Colon (tissue), 2 donors: ENCODE measurements at regions not wholly inside any gene's neighbourhood (a gene's known extent, or its start where the extent isn't known, plus 50 kb on each side); places are given as distances from the start of the nearest gene placed in this dataset.
A peak's percentile ranks its signal among the peaks of the same experiment; 100 is the strongest.

Experiments
- FAIRE-seq: peaks from 2 replicates; lab custom pipeline; 2012; peaks lifted over from hg19 to GRCh38; lab: Jason Lieb, UNC
- donor health status: control.
- donor health status: control.

- FAIRE-seq, result no peak
Measured at GRCh38 chr1:217311766-217312165, 319.1 kb downstream of the GPATCH2 start.

DNA sequence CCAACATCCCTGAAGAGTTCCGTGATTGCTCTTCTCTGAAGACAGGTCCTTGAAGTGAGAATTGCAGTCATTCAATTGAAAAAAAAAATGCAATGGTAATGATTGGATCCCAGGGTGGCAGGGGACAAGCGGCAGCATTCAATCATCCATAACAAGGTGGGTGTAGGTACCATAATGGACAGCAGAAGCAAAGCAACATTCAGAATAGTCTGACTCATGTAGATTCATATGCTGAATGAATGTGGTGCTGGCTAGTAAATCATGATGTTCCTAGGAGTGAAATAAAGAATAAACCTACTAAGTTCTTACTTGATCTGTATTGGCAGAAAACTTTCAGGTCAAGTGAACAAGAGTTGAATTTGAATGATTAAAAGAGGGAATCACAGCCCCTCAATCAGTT, 319.6 kb downstream of the GPATCH2 start:
- no peak for FAIRE-seq

- no peak for FAIRE-seq
Measured at GRCh38 chr1:217281332-217281731, 349.6 kb downstream of the GPATCH2 start.

DNA sequence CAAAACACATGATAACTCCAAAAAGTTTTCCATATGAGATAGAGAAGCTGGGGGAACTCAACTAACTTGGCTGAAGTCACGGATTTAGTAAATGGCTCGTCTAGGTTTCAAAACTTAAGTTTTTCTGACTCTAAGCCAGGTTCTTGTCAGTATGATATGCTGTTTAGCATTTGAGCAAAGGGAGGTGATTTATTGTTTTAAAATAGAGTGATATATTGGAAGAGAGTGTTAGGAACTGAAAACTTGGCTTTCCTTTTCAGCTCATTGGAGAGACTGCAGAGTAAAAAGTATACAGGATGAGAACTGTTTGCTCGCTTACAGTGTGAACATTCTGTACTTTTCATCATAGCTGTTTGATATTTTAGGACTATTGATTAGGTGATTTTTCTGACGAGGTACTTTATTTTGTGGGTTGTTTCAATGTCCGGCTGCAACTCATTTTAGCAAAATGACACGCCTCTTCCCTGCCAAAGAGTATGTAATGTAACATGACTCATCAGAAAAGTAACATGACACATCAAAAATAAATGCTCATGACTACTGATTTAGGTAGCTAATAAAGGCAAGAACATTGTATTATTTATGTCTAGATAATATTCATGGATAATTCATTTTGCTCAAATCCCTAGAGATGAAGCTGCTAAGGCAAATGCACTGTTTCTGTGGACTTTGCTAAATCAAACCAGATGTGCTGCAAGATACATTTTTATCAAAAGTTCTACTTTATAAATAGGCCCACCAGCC, 355.1 kb downstream of the GPATCH2 start:
- FAIRE-seq, result no peak

- no peak for FAIRE-seq
Measured at GRCh38 chr1:217274927-217275654, 355.8 kb downstream of the GPATCH2 start.

DNA sequence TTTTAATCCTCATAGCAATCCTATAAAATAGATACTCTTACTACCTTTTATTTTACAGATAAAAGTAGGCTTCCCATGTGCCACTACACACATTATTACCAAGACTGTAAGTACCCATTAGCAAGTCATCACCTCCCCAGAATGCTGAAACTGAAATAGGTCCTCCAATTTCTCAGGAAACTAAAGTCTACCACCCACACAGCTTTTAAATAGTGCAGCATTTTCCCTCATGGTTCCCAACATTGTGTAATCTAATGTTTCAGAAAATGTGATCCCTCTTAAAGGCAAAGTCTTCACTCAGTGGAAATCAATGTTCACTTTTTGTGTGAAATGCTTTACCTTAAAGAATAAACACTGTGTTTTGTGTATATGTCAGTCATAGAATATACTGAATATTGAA, 356.5 kb downstream of the GPATCH2 start:
- FAIRE-seq, result no peak

GRCh38 chr1:217273866-217274265, 357.0 kb downstream of the GPATCH2 start:
- no peak for FAIRE-seq

GRCh38 chr1:217272385-217272784, 358.5 kb downstream of the GPATCH2 start:
- FAIRE-seq, result no peak

DNA sequence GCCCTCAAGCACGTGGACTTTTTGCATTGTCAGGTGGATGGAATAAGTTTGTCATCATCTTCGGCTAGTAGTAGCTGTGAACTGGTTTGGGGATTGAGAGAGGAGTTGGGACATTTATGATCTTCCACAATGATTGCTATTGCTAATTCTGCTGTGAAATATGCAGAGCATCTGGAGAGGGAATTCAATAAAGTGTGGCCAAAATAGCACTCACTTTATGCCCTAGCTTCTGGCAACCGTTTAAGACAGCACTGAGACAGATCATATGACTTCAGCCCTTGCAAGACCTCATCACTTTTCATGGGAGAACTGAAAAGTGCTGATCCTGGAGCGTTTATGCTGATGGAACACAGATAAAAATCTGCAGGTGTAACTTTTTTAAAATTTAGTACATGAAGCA, 360.8 kb downstream of the GPATCH2 start:
- FAIRE-seq, result no peak

DNA sequence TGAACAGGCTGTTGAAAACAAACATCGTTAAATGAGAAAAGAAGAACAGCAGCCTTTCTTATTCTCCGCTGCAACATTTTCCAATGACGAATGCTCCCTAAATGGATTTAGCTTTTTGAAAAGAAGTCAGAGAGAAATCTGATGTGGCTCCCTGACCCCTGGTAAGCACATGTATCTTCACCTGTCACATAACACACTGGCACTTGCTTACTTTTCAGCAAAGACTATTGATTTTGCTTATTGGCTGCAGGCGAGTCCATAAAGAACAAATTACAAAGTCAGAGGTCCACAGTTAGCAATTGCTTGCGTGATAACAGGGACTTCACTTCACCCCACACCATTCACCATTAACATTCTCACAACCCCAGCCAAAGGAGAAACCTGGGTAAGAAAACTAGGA, 362.8 kb downstream of the GPATCH2 start:
- FAIRE-seq, result no peak

DNA sequence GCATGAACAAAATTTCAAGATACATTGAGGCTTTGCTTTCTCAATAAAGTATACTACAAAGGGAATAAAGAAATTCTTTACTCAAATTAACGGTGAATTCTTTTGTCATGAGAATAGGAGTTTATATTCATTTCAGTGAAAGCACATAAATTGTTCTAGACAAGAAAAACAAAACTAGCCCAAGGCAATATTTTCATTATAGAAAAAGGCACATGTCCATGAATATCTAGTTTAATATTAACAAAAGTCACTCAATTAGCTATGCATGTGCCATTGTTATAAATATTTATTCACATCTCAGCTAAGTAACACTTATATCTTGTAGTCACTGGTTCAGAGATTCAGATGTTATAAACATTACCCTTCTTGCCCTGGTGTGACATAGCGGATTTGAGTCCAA, 369.3 kb downstream of the GPATCH2 start:
- no peak for FAIRE-seq

- FAIRE-seq, result no peak
Measured at GRCh38 chr1:217260676-217261075, 370.2 kb downstream of the GPATCH2 start.

DNA sequence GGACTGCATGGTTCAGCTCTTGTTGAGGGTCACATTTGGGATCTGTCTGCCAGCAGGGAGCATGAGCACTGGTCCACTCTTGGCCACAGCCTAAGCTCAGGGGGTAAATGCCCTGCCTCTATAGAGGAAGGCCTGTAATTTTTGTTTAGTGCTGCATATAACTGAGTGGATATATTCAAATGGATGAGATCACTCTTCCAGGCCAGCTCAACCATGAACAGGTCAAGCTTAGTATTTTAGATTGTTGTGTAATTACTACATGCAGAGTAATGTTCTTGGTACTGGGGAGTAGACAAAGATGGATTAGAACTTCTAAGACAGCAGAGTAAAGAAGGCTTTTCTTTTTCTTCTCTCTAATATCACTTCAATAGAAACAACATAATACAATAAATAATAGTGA, 376.9 kb downstream of the GPATCH2 start:
- FAIRE-seq, result no peak

DNA sequence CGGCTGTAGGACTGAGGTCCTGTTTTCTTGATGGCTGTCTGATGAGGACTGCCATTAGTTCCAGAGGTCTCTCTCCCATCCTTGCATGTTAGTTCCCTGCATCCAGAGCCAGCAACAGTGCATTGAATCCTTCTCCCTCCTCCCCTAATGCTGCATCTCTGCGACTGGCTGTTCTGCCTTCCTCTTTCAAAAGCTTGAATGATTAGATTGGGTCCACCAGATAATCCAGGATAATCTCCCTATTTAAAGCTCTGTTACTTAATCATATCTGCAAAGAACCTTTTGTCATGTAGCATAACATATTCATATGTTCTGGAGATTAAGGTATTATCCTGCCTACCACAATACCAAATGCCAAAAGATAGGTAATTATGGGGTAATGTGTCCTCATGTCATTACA, 377.5 kb downstream of the GPATCH2 start:
- FAIRE-seq, result no peak

- no peak for FAIRE-seq
Measured at GRCh38 chr1:217251121-217251520, 379.8 kb downstream of the GPATCH2 start.

- no peak for FAIRE-seq
Measured at GRCh38 chr1:217249857-217250256, 381.0 kb downstream of the GPATCH2 start.

GRCh38 chr1:217244971-217245370, 385.9 kb downstream of the GPATCH2 start:
- no peak for FAIRE-seq

DNA sequence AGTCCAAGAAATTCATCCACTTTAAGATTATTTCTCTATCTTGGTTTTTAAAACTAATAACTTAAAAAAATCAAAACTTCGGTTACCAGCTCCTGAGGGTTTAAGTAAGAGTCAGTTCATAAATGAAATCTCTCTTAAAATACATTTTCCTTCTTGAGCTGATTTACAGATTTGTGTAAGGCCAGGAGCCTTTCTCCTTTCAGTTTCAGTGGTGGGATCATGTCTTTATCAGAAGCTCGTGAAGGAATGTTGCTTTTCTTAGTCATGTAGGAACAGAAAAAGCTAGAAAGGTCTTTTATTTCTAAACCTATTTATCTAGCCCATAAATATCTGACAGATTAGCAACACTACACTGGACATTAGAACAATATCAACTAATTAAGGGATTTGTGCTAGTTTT, 390.2 kb downstream of the GPATCH2 start:
- no peak for FAIRE-seq

- peak; percentile 93 for FAIRE-seq
Measured at GRCh38 chr1:217238945-217239344, 391.9 kb downstream of the GPATCH2 start.

GRCh38 chr1:217230412-217230811, 400.5 kb downstream of the GPATCH2 start:
- FAIRE-seq, result no peak

- FAIRE-seq, result no peak
Measured at GRCh38 chr1:217228689-217229088, 402.2 kb downstream of the GPATCH2 start.

GRCh38 chr1:217224201-217224600, 406.7 kb downstream of the GPATCH2 start:
- no peak for FAIRE-seq

- no peak for FAIRE-seq
Measured at GRCh38 chr1:217214551-217214950, 416.3 kb downstream of the GPATCH2 start.

DNA sequence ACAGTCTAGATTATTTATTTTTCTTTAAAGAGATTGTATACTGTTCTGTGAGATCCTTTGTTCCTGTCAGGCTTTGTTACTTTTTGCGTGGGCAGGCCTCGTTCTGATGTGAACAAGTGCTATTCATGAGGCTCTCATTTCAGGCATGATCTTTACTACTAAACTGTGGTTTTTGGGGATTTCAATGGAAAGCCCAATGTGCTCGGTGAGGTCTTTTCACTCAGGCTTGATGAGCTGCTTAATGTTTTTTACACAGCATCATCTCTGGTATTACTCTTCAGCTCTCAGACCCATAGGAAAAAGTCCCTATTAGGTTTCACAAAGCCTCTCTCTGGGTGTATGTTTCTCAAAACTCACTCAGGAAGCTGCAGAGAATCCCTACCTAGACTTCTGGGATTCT, 419.4 kb downstream of the GPATCH2 start:
- FAIRE-seq, result no peak
